Bone marrow (tissue), 2 donors: ENCODE measurements at regions not wholly inside any gene's neighbourhood (a gene's known extent, or its start where the extent isn't known, plus 50 kb on each side); places are given as distances from the start of the nearest gene placed in this dataset.
"Not testable (repeated sequence)": the region's sequence is repeated elsewhere in the genome, so short reads cannot be mapped to it uniquely, and the experiment has no call there.

Source experiments
- DNase-seq, 2 donors: peaks; one replicate each; lab custom pipeline; 2025; lab: John Stamatoyannopoulos, UW

- DNase-seq = no peak
Observed at GRCh38 chr1:89436856-89437255, 73.0 kb downstream of the GBP6 start.

GRCh38 chr1:89438301-89438700, 74.4 kb downstream of the GBP6 start:
- DNase-seq = not testable (repeated sequence)

GRCh38 chr1:89440911-89441310, 77.1 kb downstream of the GBP6 start:
- no peak for DNase-seq

GRCh38 chr1:89444791-89445190, 79.8 kb upstream of the LRRC8B start:
- DNase-seq = no peak

- no peak for DNase-seq
Observed at GRCh38 chr1:89451011-89451410, 73.6 kb upstream of the LRRC8B start.

GRCh38 chr1:89453123-89453972, 71.3 kb upstream of the LRRC8B start:
- no peak for DNase-seq

- peak in 1 of 2 donors; percentile 42 for DNase-seq
Observed at GRCh38 chr1:89454845-89455521, 69.6 kb upstream of the LRRC8B start.

- no peak for DNase-seq
Observed at GRCh38 chr1:89457046-89457445, 67.6 kb upstream of the LRRC8B start.

GRCh38 chr1:89459081-89459480, 65.5 kb upstream of the LRRC8B start:
- no peak for DNase-seq

- peak in 1 of 2 donors; percentile 85 for DNase-seq
Observed at GRCh38 chr1:89460325-89460724, 64.3 kb upstream of the LRRC8B start.

GRCh38 chr1:89462250-89462649, 62.4 kb upstream of the LRRC8B start:
- DNase-seq = no peak

- no peak for DNase-seq
Observed at GRCh38 chr1:89464008-89464407, 60.6 kb upstream of the LRRC8B start.

GRCh38 chr1:89465201-89465600, 59.4 kb upstream of the LRRC8B start:
- DNase-seq = no peak

GRCh38 chr1:89466307-89466930, 58.2 kb upstream of the LRRC8B start:
- DNase-seq = no peak

GRCh38 chr1:89472253-89472652, 52.4 kb upstream of the LRRC8B start:
- DNase-seq = no peak

- no peak for DNase-seq
Observed at GRCh38 chr1:89472886-89473417, 51.7 kb upstream of the LRRC8B start.
